GM21526 (cell line): ENCODE measurements at regions not wholly inside any gene's neighbourhood (a gene's known extent, or its start where the extent isn't known, plus 50 kb on each side); places are given as distances from the start of the nearest gene placed in this dataset.

Experiments
- ATAC-seq: cut with Tn5 transposase; IDR thresholded peaks from one replicate; pipeline ENCODE4 v1.9.1; 2021; ENCODE audit warnings: moderate library complexity; ENCODE audit not compliant: unreplicated experiment, low FRiP score

- no peak for ATAC-seq
Observed at GRCh38 chr11:13062115-13062514, 53.0 kb downstream of the RASSF10 start.

- no peak for ATAC-seq
Observed at GRCh38 chr11:13064593-13064992, 55.5 kb downstream of the RASSF10 start.

GRCh38 chr11:13065200-13065787 is 56.2 kb downstream of the RASSF10 start:
- no peak for ATAC-seq

GRCh38 chr11:13068211-13068610 is 59.1 kb downstream of the RASSF10 start:
- ATAC-seq = no peak

- ATAC-seq = no peak
Observed at GRCh38 chr11:13073119-13073981, 64.2 kb downstream of the RASSF10 start.

GRCh38 chr11:13074714-13075464 is 65.8 kb downstream of the RASSF10 start:
- ATAC-seq = no peak

- ATAC-seq = no peak
Observed at GRCh38 chr11:13076961-13077360, 67.8 kb downstream of the RASSF10 start.

- ATAC-seq = no peak
Observed at GRCh38 chr11:13080861-13081260, 71.7 kb downstream of the RASSF10 start.

- no peak for ATAC-seq
Observed at GRCh38 chr11:13082588-13082987, 73.5 kb downstream of the RASSF10 start.

- no peak for ATAC-seq
Observed at GRCh38 chr11:13090228-13090708, 81.2 kb downstream of the RASSF10 start.

GRCh38 chr11:13091373-13091772 is 82.3 kb downstream of the RASSF10 start:
- ATAC-seq = no peak

- ATAC-seq = no peak
Observed at GRCh38 chr11:13091804-13092203, 82.7 kb downstream of the RASSF10 start.

GRCh38 chr11:13094930-13095687 is 86.0 kb downstream of the RASSF10 start:
- ATAC-seq = no peak

GRCh38 chr11:13098063-13098462 is 88.9 kb downstream of the RASSF10 start:
- no peak for ATAC-seq

GRCh38 chr11:13098616-13099289 is 89.6 kb downstream of the RASSF10 start:
- ATAC-seq = no peak

GRCh38 chr11:13101644-13102512 is 92.8 kb downstream of the RASSF10 start:
- no peak for ATAC-seq

- ATAC-seq = no peak
Observed at GRCh38 chr11:13102513-13102840, 93.4 kb downstream of the RASSF10 start.

- no peak for ATAC-seq
Observed at GRCh38 chr11:13102865-13103539, 93.9 kb downstream of the RASSF10 start.
